Calu3 (cell line): ENCODE measurements at regions not wholly inside any gene's neighbourhood (a gene's known extent, or its start where the extent isn't known, plus 50 kb on each side); places are given as distances from the start of the nearest gene placed in this dataset.
A peak's percentile ranks its signal among the peaks of the same experiment; 100 is the strongest.

Source experiments
- BruUV-seq: library from RNA; stranded (reverse); fragments of 400-500 nt; replicated peaks from 2 replicates; lab custom pipeline; 2021; lab: Mats Ljungman, UMichigan
- CTCF ChIA-PET: fragments of 300-600 bp; sonication (Branson Sonifier 250); formaldehyde crosslinking; loops from one replicate; lab custom pipeline; 2022; ENCODE audit warnings: antibody characterized with exemption; lab: Charles Lee
- DNase-seq: peaks from one replicate; pipeline ENCODE4 v3.0.0; 2022
- H3K27ac Mint-ChIP-seq: one replicate; pipeline ENCODE4 v1.8.0; 2022; ENCODE audit warnings: mixed read lengths; ENCODE audit not compliant: unreplicated experiment
- H3K27me3 Mint-ChIP-seq: one replicate; pipeline ENCODE4 v1.8.0; 2022; ENCODE audit warnings: mixed read lengths; ENCODE audit not compliant: unreplicated experiment
- H3K36me3 Mint-ChIP-seq: one replicate; pipeline ENCODE4 v1.8.0; 2022; ENCODE audit warnings: mild to moderate bottlenecking, moderate library complexity, mixed read lengths; ENCODE audit not compliant: insufficient read depth, unreplicated experiment
- H3K4me1 Mint-ChIP-seq: one replicate; pipeline ENCODE4 v1.8.0; 2022; ENCODE audit warnings: mild to moderate bottlenecking, low read depth, mixed read lengths; ENCODE audit not compliant: unreplicated experiment
- H3K4me3 Mint-ChIP-seq: one replicate; pipeline ENCODE4 v1.8.0; 2022; ENCODE audit warnings: mild to moderate bottlenecking, low read depth, moderate library complexity, mixed read lengths; ENCODE audit not compliant: unreplicated experiment
- H3K9me3 Mint-ChIP-seq: one replicate; pipeline ENCODE4 v1.8.0; 2022; ENCODE audit warnings: low read depth, mixed read lengths; ENCODE audit not compliant: unreplicated experiment
- CTCF ChIP-seq: fragments of 200-600 bp; IDR thresholded peaks from one replicate; pipeline ENCODE4 v1.8.0; 2022; ENCODE audit warnings: antibody characterized with exemption; ENCODE audit not compliant: unreplicated experiment
- intact Hi-C: fragments of 100-400 bp; cut with micrococcal nuclease; formaldehyde crosslinking; loops from one replicate; pipeline ENCODE4 v1.10.0; 2022; ENCODE audit not compliant: unreplicated experiment

- H3K4me1 Mint-ChIP-seq: no peaks in the 10 kb centered on the region
- intact Hi-C loops: loop anchor here (5.0 kb wide), 1 partner anchor 143 kb away; no protein-coding TSS in a partner anchor
- H3K27me3 Mint-ChIP-seq: no peaks in the 10 kb centered on the region
- no peaks in the 10 kb centered on the region for H3K36me3 Mint-ChIP-seq
- H3K27ac Mint-ChIP-seq: no peak overlapping the region
- no peaks in the 10 kb centered on the region for H3K9me3 Mint-ChIP-seq
- TF ChIP-seq CTCF: no peak
- BruUV-seq: no TSS peak
- DNase-seq: no peak
- CTCF ChIA-PET: no interaction called here
- no peak overlapping the region for H3K4me3 Mint-ChIP-seq
Measured at GRCh38 chr2:145764631-145765030, 1244.7 kb upstream of the ZEB2 start.

GRCh38 chr2:145760781-145761649, 1241.1 kb upstream of the ZEB2 start:
- no peaks in the 10 kb centered on the region for H3K27me3 Mint-ChIP-seq
- no peaks in the 10 kb centered on the region for H3K9me3 Mint-ChIP-seq
- no TSS peak for BruUV-seq
- H3K4me1 Mint-ChIP-seq: no peaks in the 10 kb centered on the region
- CTCF ChIA-PET: interaction anchor here (0.5 to 1.0 kb wide), 2 partner anchors 9 to 1529 kb away, joined by 3 read pairs; no protein-coding TSS in a partner anchor
- peak overlapping the region; percentile 71 for H3K27ac Mint-ChIP-seq
- TF ChIP-seq CTCF: no peak
- H3K4me3 Mint-ChIP-seq: no peak overlapping the region
- DNase-seq: peak; percentile 30
- H3K36me3 Mint-ChIP-seq: no peaks in the 10 kb centered on the region
- intact Hi-C loops: loop anchor here (5.0 kb wide), 1 partner anchor 146 kb away; no protein-coding TSS in a partner anchor

- peaks cover 14% of the 10 kb centered on the region for H3K4me1 Mint-ChIP-seq
- H3K36me3 Mint-ChIP-seq: no peaks in the 10 kb centered on the region
- no peaks in the 10 kb centered on the region for H3K9me3 Mint-ChIP-seq
- H3K4me3 Mint-ChIP-seq: no peak overlapping the region
- no peaks in the 10 kb centered on the region for H3K27me3 Mint-ChIP-seq
- no peak overlapping the region for H3K27ac Mint-ChIP-seq
- intact Hi-C loops: loop anchor here (10.0 kb wide), 4 partner anchors 135 to 1565 kb away; no protein-coding TSS in a partner anchor
- BruUV-seq: no TSS peak
- DNase-seq: no peak
- TF ChIP-seq CTCF: no peak
- CTCF ChIA-PET: interaction anchor here (0.5 kb wide), 1 partner anchor 14 kb away, joined by 3 read pairs; no protein-coding TSS in a partner anchor
Measured at GRCh38 chr2:145759228-145759915, 1239.5 kb upstream of the ZEB2 start.

- no peak overlapping the region for H3K27ac Mint-ChIP-seq
- CTCF ChIA-PET: no interaction called here
- intact Hi-C loops: loop anchor here (10.0 kb wide), 4 partner anchors 133 to 1563 kb away; no protein-coding TSS in a partner anchor
- no peaks in the 10 kb centered on the region for H3K27me3 Mint-ChIP-seq
- peaks cover 30% of the 10 kb centered on the region for H3K4me1 Mint-ChIP-seq
- no peak for DNase-seq
- H3K36me3 Mint-ChIP-seq: no peaks in the 10 kb centered on the region
- no peak for TF ChIP-seq CTCF
- BruUV-seq: no TSS peak
- no peaks in the 10 kb centered on the region for H3K9me3 Mint-ChIP-seq
- no peak overlapping the region for H3K4me3 Mint-ChIP-seq
Measured at GRCh38 chr2:145757503-145758246, 1237.8 kb upstream of the ZEB2 start.
